IMR-90 (cell line): ENCODE measurements at regions not wholly inside any gene's neighbourhood (a gene's known extent, or its start where the extent isn't known, plus 50 kb on each side); places are given as distances from the start of the nearest gene placed in this dataset.

Experiments used
- CEBPB ChIP-seq: IDR thresholded peaks from 2 replicates; pipeline ENCODE4 v1.6.1; 2012; ENCODE audit warnings: low read depth, low read length, improper control_type of control experiment
- CTCF ChIP-seq: conservative IDR thresholded peaks from 2 replicates; pipeline ENCODE4 v1.5.1; 2012; ENCODE audit warnings: mild to moderate bottlenecking, low read depth, low read length, improper control_type of control experiment
- ELK1 ChIP-seq: fragments of 150-350 bp; IDR thresholded peaks from 2 replicates; pipeline ENCODE4 v1.6.1; 2016; ENCODE audit warnings: low read depth, mild to moderate bottlenecking, low read length, moderate library complexity, borderline replicate concordance
- FOS ChIP-seq: fragments of 150-350 bp; IDR thresholded peaks from 2 replicates; pipeline ENCODE4 v1.6.1; 2016; ENCODE audit warnings: low read depth, low read length
- POLR2A ChIP-seq: IDR thresholded peaks from 2 replicates; pipeline ENCODE4 v1.6.1; 2012; ENCODE audit warnings: mild to moderate bottlenecking, low read depth, low read length
- RAD21 ChIP-seq: IDR thresholded peaks from 2 replicates; pipeline ENCODE4 v1.6.1; 2012; ENCODE audit warnings: low read length, improper control_type of control experiment
- RCOR1 ChIP-seq: IDR thresholded peaks from 2 replicates; pipeline ENCODE4 v1.6.1; 2012; ENCODE audit warnings: mild to moderate bottlenecking, low read length, improper control_type of control experiment; ENCODE audit not compliant: insufficient replicate concordance
- RFX5 ChIP-seq: IDR thresholded peaks from 2 replicates; pipeline ENCODE4 v1.8.0; 2012; ENCODE audit warnings: low read depth, mild to moderate bottlenecking, low read length, moderate library complexity
- SMC3 ChIP-seq: fragments of 150-350 bp; IDR thresholded peaks from 2 replicates; pipeline ENCODE4 v1.6.1; 2016; ENCODE audit warnings: low read depth, mild to moderate bottlenecking, antibody characterized with exemption, low read length, moderate library complexity
- USF2 ChIP-seq: fragments of 150-350 bp; IDR thresholded peaks from 2 replicates; pipeline ENCODE4 v1.6.1; 2017; ENCODE audit warnings: mild to moderate bottlenecking, antibody characterized with exemption, low read length, low read depth

- no peak for TF ChIP-seq POLR2A
- no peak for TF ChIP-seq CTCF
- no peak for TF ChIP-seq CEBPB
- TF ChIP-seq RAD21: no peak
- no peak for TF ChIP-seq SMC3
- TF ChIP-seq RCOR1: no peak
- TF ChIP-seq ELK1: no peak
- no peak for TF ChIP-seq FOS
- TF ChIP-seq RFX5: no peak
- TF ChIP-seq USF2: no peak
These were observed 1904.9 kb downstream of the PCDH7 start for GRCh38 chr4:32624943-32625603.
